Amniotic epithelial cell (primary cell): ENCODE measurements at regions not wholly inside any gene's neighbourhood (a gene's known extent, or its start where the extent isn't known, plus 50 kb on each side); places are given as distances from the start of the nearest gene placed in this dataset.
A peak's percentile ranks its signal among the peaks of the same experiment; 100 is the strongest.
"Not testable (repeated sequence)": the region's sequence is repeated elsewhere in the genome, so short reads cannot be mapped to it uniquely, and the experiment has no call there.

Experiments
- DNase-seq: peaks from one replicate; pipeline ENCODE4 v3.0.0-alpha.2; 2010; ENCODE audit warnings: low read depth

GRCh38 chr17:13135506-13135905 lies 117.7 kb upstream of the ELAC2 start:
- no peak for DNase-seq

DNA sequence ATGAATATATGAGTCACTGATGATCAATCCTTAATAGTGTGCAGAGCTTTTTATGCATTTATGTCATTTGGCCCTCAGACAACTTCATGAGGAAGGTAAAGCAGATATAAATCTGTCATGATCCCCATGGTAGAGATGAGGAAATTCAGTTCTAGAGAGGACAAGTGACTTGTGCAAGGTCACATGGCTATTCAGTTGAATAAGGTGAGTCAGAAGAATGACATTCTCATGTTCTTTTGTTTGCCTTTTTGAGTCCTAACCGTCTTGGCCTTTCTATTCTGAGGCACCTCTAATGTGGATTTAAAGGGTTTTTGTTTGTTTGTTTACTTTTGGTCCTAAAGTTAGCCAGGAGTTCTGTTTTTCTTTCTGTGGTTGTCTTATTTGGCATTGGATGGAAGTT lies 116.2 kb upstream of the ELAC2 start:
- DNase-seq = no peak

DNA sequence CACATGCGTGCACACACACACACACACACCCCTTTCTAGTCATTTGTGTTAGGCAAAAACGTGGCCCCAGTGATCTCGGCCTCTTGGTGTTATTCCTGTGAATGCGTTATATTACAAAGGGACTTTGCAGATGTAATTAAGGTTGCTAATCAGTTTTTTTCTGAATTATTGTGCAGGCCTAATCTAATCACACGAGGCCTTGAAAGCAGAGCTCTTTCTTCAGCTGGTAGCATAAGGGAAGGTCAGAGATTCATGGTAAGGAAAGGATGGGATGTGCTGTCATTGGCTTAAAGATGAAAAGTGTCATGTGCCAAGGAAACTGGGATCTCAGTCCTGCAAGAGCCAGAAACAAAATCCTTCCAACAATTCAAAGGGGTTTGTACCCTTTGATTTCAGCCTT lies 113.4 kb upstream of the ELAC2 start:
- DNase-seq = no peak

- no peak for DNase-seq
Measured at GRCh38 chr17:13129356-13129755, 111.5 kb upstream of the ELAC2 start.

GRCh38 chr17:13128676-13129075 lies 110.8 kb upstream of the ELAC2 start:
- no peak for DNase-seq

GRCh38 chr17:13127921-13128602 lies 110.2 kb upstream of the ELAC2 start:
- DNase-seq = no peak

DNA sequence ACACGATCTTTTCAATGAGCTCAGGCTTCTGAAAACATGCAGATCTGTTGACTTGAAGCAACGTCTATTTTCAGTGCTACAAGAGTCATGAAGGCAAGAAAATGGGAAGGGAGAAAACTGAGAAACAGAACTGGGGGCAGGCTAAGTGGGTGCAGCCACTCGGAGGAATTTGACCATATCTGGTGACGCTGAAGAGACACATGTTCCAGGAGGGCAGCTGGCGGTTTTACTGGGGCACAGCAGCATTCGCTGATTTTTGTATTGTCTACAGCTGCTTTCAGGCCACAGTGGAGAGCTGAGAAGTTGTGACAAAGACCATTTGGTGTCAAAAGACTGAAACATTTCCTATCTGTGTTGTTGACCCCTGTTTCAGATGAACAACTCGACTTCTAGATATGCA lies 103.0 kb upstream of the ELAC2 start:
- no peak for DNase-seq

GRCh38 chr17:13118311-13118710 lies 100.5 kb upstream of the ELAC2 start:
- DNase-seq = no peak

- no peak for DNase-seq
Measured at GRCh38 chr17:13117616-13118015, 99.8 kb upstream of the ELAC2 start.

GRCh38 chr17:13114601-13115031 lies 96.8 kb upstream of the ELAC2 start:
- peak; percentile 62 for DNase-seq

GRCh38 chr17:13113821-13114525 lies 96.1 kb upstream of the ELAC2 start:
- no peak for DNase-seq

DNA sequence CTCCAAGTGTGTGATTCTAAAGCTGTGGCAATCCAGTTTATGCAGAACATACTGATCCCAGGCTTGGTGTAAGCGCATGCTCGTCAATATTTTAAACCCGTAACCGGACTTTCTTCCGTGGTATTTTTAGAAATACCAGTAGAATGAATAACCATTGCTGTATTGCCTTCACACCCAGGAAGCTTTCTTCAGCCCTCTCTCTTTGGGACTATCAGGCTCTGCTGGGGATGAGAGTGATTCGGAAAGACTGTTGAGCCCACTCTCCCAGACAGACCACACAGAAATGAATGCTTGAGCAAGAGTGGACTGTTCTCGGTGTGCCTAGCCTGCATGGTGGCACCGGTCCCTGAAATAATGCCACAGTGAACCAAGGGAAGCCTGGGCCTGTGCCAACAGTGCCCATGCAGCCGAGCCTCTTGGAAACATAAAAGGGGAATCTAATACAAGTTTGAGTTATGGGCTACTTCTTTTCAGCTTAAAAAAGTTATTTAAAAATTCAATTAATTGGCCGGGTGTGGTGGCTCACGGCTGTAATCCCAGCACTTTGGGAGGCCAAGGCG lies 89.9 kb upstream of the ELAC2 start:
- no peak for DNase-seq

GRCh38 chr17:13106171-13106570 lies 88.3 kb upstream of the ELAC2 start:
- no peak for DNase-seq

GRCh38 chr17:13104576-13104975 lies 86.7 kb upstream of the ELAC2 start:
- no peak for DNase-seq

- no peak for DNase-seq
Measured at GRCh38 chr17:13102477-13102876, 84.7 kb upstream of the ELAC2 start.

DNA sequence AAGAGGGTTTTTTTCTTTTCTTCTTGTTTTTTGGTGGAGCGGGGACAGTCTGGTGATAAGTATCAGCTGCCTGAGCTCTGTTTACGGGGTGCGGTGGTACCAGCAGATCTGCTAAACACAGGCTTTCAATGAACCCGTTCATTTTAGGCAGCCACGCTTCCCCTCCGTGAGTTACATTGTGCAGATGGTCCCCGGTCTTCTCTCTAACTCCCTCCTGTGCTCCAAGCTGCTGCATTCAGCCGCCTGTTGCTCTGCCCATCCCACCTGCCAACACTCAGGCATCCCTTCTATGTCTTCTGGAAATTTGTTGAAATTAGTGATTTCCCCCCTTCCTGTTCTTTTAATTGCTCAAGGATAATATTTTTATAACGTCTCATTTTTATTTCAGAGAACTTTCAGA lies 82.1 kb upstream of the ELAC2 start:
- DNase-seq = no peak

DNA sequence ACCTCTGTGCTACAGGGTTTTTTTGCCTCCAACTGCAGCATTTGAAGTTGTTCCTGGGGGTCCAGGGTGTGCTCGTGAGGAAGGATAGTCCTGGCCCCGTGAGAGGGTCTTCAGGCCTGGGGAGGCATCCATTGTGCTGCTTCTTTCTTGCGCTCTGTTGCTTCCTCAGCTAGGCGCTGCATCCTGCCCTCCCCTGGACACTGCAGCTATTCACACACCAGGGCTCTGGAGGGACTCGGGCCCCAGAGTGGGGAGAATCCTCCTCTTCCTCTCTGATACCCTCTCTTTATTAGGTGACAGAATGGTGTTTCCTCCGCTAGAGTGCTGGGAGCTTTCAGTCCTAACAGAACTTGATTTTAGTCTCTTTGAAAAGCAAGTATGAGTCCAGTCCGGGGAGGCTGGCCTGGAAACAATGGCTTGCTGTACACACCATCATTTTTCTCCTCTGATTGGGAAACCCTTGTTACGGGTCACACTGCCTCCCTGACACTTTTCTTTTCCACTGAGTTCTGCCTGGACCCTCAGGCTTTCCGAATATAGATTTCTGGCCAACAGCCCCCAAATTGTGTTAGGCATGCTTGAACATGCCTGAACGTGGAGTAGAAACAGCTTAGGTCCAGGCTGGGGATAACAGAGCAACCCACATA lies 81.4 kb upstream of the ELAC2 start:
- no peak for DNase-seq

DNA sequence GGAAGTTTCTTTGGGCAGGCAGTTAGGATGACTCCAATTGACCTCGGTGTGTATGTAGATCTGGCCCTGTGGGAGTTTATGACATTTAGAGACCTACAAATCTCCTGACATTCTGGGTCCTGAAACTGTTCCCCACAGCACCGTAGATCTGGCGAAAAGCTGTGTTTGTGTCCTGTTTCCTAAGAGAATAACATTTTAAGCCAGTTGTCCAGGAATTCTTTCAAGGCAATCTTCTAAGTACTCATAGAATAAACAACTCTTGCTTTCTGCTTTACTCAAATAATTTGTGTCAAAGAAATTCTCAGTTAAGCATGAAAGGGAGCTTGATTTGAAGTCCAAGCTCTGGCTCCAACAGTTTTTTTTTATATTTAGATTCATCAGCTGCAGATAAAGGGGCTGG lies 78.5 kb upstream of the ELAC2 start:
- no peak for DNase-seq

DNA sequence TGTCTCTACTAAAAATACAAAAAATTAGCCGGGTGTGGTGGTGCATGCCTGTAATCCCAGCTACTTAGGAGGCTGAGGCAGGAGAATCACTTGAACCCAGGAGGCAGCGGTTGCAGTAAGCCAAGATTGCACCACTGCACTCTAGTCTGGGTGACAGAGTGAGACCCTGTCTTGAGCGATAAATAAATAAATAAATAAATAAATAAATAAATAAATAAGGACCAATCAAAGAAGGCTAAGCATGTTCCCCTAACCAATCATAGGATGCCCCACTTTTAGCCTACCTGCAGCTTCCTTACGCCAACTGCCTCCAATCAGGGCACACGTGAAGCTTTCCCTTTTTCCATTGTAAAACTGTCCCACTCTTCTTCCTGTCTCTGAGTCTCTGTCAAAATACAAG lies 74.2 kb upstream of the ELAC2 start:
- DNase-seq = not testable (repeated sequence)

DNA sequence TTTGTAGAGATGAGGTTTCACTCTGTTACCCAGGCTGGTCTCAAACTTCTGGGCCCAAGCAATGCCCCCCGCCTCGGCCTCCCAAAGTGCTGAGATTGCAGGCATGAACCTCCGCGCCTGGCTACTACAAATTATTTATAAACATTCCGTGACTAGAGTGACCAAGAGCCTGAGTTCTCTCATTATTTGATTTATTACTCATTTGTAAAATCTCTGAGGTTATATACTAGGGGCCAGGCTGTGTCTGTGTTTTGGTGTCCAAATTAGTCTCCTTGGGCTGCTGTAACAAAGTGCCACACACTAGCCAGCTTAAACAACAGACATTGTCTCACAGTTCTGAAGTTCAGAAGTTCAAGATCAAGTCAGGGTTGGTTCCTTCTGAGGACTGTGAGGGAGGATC lies 70.8 kb upstream of the ELAC2 start:
- DNase-seq = no peak

DNA sequence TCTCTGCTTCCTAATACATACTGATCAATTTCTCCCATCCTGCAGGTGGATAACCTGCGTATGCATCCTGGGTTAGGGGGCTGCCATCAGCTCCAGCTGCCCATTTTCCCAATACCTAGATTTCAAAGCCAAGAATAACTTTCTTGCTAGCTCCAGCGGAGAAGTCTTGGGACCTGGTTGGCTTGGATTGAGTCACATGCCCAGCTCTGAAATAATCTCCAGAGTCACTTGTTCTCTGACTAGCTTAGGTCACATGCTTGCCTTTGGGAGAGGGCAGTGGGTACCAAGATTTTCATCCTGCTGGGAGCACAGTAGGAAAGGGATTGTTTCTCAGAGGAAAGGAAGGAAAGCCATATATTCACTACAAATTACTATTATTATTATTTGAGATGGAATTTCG lies 70.0 kb upstream of the ELAC2 start:
- DNase-seq = no peak

GRCh38 chr17:13086142-13086769 lies 68.4 kb upstream of the ELAC2 start:
- no peak for DNase-seq

DNA sequence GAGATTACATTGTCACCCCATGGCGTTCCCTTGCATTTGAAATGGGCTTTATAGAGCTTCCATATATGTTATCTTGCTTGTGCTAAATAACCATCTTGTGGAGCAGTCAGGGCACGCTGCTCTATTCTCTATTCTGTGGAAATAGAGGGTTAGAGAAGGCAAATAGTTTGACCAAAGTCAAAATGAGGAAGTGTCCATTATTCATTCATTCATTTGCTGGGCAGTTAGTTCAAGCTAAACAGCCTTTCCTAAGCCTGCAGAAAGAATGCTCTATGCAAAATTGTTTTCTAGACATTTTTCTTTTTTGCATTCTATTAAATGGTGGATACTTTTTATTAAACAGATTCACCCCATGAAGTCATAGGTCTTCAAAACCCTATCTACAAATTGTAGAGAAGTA lies 67.8 kb upstream of the ELAC2 start:
- DNase-seq = no peak
